ENCODE measurements at regions not wholly inside any gene's neighbourhood (a gene's known extent, or its start where the extent isn't known, plus 50 kb on each side); places are given as distances from the start of the nearest gene placed in this dataset.

GRCh38 chr2:195410074-195410671 lies 246.9 kb upstream of the SLC39A10 start:
- DNase-seq (ENCODE audit: low read depth in 2 of 2) = no peak

- no peak for DNase-seq (ENCODE audit: low read depth in 2 of 2)
These were observed 248.2 kb upstream of the SLC39A10 start for GRCh38 chr2:195408811-195409210.

GRCh38 chr2:195408196-195408595 lies 248.8 kb upstream of the SLC39A10 start:
- no peak for DNase-seq (ENCODE audit: low read depth in 2 of 2)

GRCh38 chr2:195407783-195408182 lies 249.2 kb upstream of the SLC39A10 start:
- no peak for DNase-seq (ENCODE audit: low read depth in 2 of 2)

GRCh38 chr2:195406886-195407603 lies 250.0 kb upstream of the SLC39A10 start:
- DNase-seq (ENCODE audit: low read depth in 2 of 2) = no peak

GRCh38 chr2:195404651-195405050 lies 252.4 kb upstream of the SLC39A10 start:
- DNase-seq (ENCODE audit: low read depth in 2 of 2) = no peak

GRCh38 chr2:195396479-195396878 lies 260.5 kb upstream of the SLC39A10 start:
- DNase-seq (ENCODE audit: low read depth in 2 of 2) = no peak

- DNase-seq (ENCODE audit: low read depth in 2 of 2) = no peak
These were observed 261.7 kb upstream of the SLC39A10 start for GRCh38 chr2:195395362-195395761.

GRCh38 chr2:195392446-195393336 lies 264.3 kb upstream of the SLC39A10 start:
- no peak for DNase-seq (ENCODE audit: low read depth in 2 of 2)

- DNase-seq (ENCODE audit: low read depth in 2 of 2) = no peak
These were observed 266.2 kb upstream of the SLC39A10 start for GRCh38 chr2:195390686-195391321.

- no peak for DNase-seq (ENCODE audit: low read depth in 2 of 2)
These were observed 269.0 kb upstream of the SLC39A10 start for GRCh38 chr2:195388028-195388427.

GRCh38 chr2:195382186-195382585 lies 274.8 kb upstream of the SLC39A10 start:
- no peak for DNase-seq (ENCODE audit: low read depth in 2 of 2)

GRCh38 chr2:195370167-195370943 lies 286.7 kb upstream of the SLC39A10 start:
- no peak for DNase-seq (ENCODE audit: low read depth in 2 of 2)

GRCh38 chr2:195369218-195369587 lies 287.8 kb upstream of the SLC39A10 start:
- no peak for DNase-seq (ENCODE audit: low read depth in 2 of 2)

- no peak for DNase-seq (ENCODE audit: low read depth in 2 of 2)
These were observed 288.5 kb upstream of the SLC39A10 start for GRCh38 chr2:195368249-195369217.

GRCh38 chr2:195367809-195368208 lies 289.2 kb upstream of the SLC39A10 start:
- no peak for DNase-seq (ENCODE audit: low read depth in 2 of 2)

GRCh38 chr2:195364015-195364965 lies 292.7 kb upstream of the SLC39A10 start:
- DNase-seq (ENCODE audit: low read depth in 2 of 2) = no peak

- no peak for DNase-seq (ENCODE audit: low read depth in 2 of 2)
These were observed 293.5 kb upstream of the SLC39A10 start for GRCh38 chr2:195363496-195363895.

GRCh38 chr2:195360242-195360641 lies 296.8 kb upstream of the SLC39A10 start:
- no peak for DNase-seq (ENCODE audit: low read depth in 2 of 2)

Data from dermis microvascular lymphatic vessel endothelial cell (primary cell).